GM21367 (cell line): ENCODE measurements at regions not wholly inside any gene's neighbourhood (a gene's known extent, or its start where the extent isn't known, plus 50 kb on each side); places are given as distances from the start of the nearest gene placed in this dataset.

Source experiments
- ATAC-seq: cut with Tn5 transposase; IDR thresholded peaks from one replicate; pipeline ENCODE4 v1.9.1; 2021; ENCODE audit not compliant: unreplicated experiment

DNA sequence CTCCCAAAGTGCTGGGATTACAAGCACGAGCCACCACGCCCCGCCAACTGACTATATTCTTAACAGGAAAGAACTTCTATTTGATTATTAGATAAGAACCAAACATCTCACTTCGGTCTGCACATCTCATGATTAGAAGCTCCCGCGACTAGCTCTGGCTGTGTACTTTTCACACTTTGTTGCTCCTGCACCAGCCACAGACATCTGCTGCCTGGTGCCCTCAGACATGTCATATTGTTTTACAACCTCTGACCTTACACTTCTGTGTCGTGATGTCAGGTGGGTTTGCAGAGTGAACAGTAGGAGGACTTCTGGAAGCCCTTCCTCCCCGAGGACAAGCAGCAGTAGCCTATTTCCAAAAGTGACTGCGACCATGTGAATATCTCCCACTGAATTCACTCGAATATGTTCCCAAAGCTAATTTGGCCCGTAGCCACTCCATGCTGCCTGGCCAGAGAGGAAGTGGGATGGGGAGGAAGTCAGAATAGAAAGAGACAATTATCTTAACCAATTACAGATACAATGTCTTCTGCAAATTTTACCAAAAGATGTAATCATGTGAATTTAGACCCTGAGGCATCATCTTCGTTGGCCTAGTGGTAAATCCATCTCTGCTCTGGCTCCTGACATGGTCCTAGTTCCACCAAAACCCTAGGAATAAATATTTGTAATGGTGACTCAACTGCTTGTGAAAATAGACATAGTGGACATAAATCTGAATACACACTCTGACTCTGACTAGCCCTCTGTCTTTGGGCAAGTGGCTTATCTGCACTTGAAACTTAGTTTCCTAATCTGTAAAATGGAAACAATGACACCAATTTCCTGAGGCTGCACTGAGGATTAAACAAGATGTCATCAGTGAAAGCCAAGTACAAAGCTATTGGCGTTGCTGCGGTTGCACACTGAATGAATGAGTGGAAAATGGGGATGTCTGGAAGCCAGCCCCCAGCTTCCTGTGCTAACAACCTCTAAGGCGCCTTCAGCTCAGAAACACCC lies 406.1 kb downstream of the LRATD1 start:
- no peak for ATAC-seq

DNA sequence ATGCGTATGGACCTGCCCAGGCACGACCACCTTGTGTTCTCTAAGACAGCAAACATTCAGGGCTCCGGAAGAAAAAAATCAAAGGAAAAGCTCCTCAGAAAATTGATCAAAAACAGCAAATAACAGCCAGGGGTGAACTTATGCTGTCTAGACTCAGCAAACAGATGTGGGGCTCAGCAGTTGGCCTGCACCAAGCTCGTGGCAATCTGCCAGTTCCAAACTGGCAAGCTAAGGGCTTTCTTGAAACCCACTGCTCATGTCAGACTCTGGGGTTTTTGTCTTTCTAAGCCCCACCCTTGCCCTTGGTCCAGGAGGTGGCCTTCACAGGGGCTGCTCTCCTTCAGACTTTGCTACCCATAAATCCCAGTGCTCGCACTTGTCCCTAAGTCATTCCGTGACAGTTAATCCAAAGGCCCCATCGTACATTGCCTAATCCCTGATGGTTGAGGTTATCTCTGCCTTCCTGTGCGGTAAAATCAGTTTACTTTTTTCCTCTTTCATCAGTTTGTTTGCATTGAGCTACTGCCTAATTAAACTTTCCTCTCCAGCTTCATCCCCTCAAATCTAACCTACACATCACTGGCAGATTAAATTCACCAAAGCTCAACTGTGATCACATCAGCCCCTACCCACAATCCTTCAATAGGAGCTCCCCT lies 408.0 kb downstream of the LRATD1 start:
- ATAC-seq, result no peak

DNA sequence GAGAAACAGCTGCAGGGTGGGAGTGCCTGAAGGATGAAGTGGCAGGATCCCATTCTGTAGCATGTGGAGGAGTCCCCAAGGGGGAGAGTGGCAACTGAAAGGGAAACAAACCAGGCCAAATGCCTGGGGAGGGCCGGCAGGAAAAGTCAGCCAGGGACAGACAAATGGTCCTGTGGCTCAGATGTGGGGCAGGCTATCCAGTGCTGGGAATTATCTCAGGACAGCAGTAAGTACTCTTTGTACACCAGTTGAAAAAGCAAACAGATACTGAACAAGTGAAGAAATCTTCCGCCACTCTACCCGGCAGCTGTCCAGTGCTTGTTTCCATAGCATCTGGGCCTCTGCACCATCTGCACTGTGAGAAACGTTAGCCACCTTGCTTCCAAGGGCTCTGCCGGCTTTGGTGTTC lies 408.9 kb downstream of the LRATD1 start:
- no peak for ATAC-seq

DNA sequence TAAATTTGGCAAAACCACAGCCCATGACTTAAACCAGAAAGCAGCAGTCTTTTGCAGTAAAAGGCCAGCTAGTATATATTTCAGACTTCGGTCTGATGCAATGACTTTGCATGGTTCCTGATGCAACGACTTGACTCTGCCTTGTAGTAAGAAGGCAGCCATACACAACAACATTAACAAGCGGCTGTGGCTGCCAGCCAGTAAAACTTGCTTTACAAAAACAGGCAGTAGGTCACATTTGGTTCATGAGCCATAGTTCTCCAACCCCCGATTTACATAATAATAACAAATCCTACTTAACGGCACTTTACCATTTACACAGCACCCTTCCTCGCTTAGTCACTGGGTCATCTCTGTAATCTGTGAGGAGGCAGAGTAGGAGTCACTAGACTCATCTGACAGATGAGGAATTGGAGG lies 410.3 kb downstream of the LRATD1 start:
- no peak for ATAC-seq

DNA sequence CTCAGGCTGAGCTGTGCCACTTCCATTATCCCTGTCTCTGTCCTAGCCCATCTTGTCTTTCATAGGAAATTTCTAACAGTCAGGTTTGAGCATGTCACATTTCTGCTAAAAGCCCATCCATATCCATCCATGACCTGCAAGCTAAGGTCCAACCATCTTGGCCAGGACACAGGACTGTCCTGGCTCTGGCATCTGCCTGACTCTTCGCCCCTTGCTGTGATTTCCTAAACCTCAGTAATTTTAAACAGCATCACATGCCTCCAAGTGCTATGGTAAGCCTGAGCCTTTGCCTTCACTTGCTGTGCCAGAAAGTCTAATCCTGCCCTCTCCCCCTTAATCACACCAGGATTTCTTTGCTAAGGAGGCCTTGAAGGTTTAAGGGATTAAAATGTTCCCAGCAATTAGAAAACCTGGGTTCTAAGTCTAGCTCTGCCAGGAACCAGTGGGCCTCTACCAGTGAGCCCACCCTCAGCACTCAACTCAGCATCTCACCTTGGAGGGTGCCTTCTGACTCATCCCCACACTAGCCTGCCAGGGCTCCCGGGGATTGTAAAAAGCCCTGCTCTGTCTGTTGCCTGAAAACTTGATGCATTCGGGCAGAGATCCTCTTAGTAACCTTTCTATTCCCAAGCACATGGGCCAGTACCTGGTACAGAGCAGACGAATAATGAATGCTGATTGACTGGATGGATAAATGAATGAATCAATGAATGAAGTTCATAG lies 411.0 kb downstream of the LRATD1 start:
- no peak for ATAC-seq

DNA sequence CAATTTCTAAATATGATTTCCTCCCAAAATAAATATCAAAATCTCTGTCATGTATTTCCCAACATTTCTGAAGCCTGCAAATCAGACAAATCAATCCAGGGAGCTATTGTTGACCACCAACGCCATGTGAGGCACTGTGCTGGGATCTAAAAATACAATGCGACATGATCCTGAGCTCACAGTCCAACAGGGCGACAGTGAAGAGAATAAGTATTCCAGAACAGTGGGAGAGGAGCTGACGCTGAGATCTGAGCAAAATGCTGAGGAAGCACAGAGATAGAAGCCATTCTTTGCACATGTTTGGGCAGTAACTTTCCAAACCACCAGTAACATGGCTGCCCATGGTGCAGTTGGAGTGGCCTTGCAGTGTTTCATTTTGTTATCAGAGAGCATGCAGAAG lies 412.5 kb downstream of the LRATD1 start:
- ATAC-seq, result no peak

DNA sequence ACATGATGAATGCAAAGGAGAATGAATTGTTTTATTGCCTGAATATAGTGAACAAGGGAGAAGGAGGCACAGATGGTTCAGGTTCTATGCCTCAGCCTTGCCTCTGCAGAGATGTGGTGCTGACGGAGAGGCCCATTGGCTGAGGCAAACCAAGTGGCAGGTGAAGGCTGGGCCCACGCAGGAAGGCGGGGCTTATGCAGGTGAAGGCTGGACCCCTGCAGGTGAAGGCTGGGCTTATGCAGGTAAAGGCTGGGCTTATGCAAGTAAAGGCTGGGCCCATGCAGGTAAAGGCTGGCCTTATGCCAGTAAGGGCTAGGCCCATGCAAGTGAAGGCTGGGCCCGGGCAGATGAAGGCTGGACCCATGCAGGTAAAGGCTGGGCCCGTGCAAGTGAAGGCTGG lies 414.7 kb downstream of the LRATD1 start:
- no peak for ATAC-seq

DNA sequence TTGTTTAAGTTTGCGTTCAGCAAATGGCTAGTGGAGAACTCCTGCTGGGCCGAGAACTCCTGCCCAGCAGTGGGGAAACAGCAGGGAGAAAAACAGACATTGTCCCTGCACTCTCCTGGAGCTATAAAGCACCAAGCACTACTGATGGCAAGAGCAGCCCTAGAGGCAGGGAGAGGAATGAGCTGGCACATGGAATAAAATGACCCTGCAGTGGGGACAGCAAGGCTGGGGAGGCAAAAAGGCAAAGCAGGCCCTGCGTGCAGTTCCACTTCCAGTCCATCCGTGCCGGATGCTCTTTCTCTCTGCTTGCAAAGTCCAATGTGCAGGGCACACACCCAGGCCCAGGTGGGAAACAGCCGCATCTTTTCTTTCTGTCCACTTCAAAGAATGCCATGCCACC lies 415.5 kb downstream of the LRATD1 start:
- ATAC-seq, result no peak

DNA sequence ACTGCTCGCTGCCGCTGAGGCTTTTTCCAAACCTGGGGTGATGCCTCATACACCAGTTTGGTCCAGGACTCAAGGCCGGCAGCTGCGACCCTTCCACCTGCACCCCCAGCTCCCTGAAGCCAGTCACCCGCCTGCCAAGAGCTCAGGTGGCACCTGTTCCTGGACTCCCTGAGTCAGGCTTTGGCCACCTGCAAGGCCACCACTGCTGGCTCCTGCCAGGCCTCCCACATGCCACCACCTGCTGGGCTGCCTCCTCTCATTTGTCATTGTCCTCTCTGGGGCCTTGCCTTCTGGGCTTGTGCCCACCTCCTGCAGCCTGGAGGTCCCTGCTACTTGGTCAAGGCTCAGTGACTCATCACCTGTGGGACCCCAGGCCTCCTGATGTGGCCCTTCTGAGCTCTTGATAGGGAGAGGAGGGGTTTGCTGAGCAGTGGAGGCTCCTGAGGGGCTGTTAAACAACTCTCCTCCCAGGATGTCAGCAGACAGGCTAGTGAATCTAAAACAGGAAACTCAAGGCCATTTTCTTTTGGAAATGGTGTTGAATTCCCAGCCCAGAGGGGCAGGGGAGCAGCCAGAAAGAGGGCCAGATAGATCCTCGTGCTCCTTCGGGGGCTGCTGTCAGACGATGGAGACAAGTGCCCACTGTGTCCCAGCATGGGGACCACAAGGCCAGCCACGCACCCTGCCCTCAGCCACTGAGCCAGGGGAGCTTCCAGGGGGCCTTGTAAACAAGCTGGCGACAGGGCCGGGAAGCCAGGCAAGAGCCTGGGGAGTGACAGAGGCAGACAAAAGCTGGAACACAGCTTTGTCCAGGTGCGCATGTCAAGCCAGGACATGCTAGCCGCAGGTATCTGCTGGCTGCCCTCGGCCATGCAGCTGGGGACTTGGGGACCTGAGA lies 416.8 kb downstream of the LRATD1 start:
- ATAC-seq, result no peak

DNA sequence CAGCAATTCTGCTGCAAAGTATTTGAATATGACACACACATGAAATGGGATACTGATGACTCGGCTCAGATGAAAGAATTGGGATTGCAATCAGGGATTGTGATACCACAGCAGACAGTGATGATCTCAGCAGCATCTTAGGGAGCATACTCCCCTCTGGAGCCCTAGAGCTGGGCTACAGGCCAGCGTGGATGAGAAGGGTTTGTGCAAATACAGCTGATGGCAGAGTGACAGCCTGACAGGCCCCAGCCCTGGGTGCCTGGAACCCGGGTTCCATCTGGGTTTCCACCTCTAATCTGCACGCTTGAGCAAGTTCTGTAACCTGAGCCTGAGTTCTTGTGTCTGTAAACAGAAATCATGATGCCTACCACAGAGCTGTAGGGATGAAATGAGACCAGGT lies 418.0 kb downstream of the LRATD1 start:
- ATAC-seq, result no peak

DNA sequence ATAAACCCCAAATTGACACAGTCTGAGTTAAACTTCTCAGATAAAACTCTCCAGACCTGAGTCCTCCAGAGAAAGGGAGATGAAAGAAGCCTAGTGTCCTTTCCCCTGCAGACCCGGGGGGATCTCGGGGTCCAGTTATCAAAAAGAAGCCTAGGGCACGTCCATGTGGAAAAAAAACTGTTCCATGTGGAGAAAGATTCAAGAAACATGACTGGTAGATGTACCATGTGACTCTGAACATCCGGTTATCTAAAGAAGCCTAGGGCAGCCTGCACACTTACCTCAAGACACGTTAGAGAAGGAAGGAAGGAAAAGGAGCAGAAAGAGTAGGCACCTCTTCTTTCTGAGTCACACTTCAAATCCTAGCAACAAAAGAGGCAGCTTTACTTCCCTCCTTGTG lies 421.0 kb downstream of the LRATD1 start:
- no peak for ATAC-seq

DNA sequence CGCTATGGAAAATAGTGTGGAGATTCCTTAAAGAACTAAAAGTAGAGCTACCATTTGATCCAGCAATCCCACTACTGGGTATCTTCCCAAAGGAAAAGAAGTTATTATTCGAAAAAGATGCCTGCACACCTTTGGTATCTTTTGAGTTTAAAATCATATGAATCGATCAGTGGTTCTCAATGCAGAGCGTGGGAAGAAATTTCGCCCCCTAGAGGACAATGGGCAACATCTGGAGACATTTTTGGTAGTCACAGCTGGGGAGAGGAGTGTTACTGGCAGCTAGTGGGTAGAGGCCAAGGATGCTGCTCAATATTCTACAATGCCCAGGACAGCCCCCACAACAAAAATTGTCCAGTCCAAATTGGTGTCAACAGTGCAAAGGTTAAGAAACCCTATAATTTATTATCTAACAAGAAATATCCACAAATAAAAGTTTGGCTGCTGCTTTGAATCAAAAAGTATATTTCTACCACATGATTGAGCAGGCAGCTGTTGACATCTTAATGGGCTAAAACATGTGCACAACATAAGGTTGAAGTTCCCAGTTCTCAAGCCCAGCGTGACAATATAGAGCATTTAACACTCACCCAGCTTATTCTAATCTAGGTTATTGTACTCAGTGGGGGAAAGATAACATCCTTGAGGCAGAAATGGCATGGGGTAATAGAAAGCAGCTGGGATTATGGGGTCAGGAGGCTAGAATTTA lies 425.7 kb downstream of the LRATD1 start:
- ATAC-seq, result peak; percentile 78

DNA sequence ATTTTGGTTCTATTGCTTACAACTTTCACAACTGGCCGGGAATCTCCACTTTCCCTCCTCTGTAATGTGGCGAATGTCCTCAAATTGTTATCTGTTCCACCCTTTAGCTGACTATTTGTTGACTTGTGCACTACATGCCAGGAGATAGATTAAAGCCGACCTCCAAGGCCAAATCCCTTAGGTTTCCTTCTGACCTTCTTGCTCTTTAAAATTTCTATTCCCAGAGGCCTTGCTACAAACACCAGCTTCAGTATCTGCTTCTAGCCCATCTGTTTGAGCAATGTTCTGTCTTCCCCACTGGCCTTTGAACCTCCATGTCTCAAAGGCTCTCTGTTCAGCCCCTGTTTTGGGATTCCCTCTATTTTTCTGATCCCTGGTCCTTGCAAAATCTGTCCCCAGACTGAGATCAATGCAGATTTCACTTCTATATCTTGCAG lies 426.2 kb downstream of the LRATD1 start:
- ATAC-seq, result no peak

DNA sequence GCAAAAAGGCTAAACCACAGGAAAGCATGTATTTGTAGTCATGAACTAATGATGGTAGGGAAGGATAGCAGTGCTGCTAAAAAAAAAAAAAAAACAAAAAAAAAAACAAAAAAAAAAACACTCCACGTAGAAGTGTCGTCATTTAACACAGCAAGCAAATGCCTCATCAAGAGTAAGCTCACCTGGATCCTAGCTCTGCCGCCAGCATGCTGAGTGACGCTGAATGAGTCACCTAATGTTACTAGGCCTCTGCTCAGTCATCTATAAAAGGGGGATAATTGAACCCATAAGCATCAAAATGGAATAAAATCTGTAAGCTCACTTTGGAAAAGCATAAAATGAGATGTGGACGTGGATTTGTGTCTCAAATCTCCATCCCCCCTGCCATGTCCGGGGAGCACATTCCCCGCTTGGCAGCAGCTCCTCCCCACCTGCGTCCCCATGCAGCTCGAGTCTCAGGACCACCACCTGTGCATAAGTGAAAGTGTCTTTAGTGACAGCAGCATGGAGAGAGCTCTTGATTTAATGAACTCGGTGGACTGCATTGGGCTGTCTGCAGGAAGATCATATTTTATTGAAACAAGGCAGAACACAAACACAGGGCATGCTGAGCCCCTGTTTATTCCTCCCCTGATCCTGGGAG lies 427.5 kb downstream of the LRATD1 start:
- ATAC-seq, result no peak

DNA sequence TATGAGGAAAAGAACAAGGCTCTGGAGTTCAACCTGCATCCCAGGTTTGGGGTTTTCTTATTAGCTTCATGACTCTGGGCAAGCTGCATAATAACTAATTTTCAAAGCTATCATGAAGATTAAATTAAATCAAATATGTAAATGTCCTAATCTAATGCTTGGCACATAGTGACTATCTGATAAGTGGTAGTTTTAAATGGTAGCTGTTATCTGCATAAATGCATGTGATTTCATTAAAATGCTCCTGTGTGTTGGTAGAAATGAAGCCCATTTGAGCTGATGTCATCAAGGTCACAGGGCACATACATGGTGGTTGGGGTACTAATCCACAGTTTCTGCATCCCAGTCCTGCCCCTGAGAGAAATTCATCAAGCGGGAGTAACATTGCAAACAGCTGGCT lies 428.8 kb downstream of the LRATD1 start:
- no peak for ATAC-seq

DNA sequence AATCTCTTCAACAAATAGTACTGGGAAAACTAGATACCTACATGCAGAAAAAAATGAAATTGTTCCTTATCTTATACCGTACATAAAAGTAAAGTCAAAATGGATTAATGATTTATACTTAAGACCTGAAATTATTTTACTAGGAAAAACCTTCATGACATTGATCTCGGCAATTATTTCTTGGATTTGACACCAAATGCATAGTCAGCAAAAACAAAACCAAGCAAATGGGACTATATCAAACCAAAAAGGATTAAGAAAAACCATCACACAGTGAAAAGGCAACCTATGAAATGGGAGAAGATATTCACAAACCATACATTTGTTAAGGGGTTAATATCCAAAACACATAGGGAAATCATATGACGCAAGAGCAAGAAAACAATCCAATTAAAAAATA lies 433.6 kb downstream of the LRATD1 start:
- no peak for ATAC-seq

DNA sequence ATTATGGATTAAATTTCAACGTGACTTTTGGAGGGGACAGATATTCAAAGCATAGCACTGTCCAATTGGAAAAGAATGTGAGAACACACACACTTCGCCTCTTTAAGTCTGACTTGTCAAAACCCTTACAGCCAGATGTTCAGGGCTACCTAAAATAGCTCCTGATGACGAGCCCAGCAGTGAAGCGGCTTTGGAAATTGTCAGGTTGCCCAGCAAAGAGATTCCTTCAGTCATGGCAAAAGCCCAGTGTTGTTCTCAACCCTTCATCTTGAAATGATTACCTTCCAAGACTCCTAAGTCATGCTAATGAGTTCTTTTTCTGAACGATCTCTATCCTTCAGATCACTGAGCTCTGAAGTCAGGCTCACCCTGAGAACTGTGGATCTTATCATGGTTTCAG lies 436.6 kb downstream of the LRATD1 start:
- ATAC-seq, result no peak

DNA sequence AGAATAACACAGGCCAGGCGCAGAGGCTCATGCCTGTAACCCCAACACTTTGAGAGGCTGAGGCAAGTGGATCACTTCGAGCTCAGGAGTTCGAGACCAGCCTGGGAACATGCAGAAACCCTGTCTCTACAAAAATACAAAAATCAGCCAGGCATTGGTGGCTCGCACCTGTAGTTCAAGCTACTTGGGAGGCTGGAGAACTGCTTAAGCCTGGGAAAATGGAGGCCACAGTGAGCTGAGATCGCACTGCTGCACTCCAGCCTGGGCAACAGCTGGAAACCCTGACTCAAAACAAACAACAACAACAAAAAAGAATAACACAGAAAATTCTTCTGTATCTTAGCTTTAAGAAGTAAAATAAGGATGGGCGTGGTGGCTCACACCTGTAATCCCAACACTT lies 440.3 kb downstream of the LRATD1 start:
- no peak for ATAC-seq

DNA sequence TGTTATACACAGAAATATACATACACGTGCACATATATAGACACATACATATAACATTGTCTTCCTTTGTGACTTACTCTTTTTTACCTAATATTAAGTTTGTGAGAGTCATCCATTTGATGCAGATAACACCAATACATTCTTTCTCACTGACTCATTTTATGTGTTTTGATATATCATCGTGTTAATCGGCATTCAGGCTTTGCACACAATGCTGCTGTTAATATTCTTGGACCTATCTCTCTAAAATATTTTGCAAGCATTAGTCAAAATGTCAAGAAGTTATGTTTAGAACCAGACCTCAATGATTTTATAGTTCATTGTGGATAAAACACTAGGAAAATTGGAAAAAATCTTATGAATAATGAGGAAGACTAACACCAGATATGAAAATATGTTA lies 441.1 kb downstream of the LRATD1 start:
- no peak for ATAC-seq

DNA sequence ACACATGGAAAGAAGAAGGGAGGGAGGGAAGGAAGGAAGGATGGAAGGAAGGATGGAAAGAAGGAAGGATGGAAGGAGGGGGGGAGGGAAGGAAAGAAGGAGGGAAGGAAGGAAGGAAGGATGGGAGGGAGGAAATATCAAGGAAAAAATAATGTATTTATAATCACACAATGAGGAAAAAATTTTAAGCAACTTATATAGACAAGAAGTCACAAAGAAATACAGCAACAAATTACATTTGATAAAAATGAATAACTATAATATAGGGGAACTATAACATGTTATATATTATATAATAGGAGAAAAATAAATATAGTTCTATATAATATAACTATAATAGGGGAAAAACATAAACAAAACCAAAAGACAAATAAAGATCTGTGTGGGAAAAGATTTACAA lies 441.8 kb downstream of the LRATD1 start:
- no peak for ATAC-seq
